H1 (cell line): ENCODE measurements at regions not wholly inside any gene's neighbourhood (a gene's known extent, or its start where the extent isn't known, plus 50 kb on each side); places are given as distances from the start of the nearest gene placed in this dataset.

Experiments used
- CTCF ChIA-PET: fragments of 300-600 bp; sonication (Branson Sonifier 250); formaldehyde crosslinking; loops from one replicate; lab custom pipeline; 2021; ENCODE audit not compliant: partially characterized antibody; lab: Charles Lee
- POLR2A ChIA-PET: fragments of 300-600 bp; sonication (Branson Sonifier 250); formaldehyde crosslinking; loops from one replicate; lab custom pipeline; 2021; ENCODE audit warnings: inconsistent platforms; ENCODE audit not compliant: partially characterized antibody; lab: Charles Lee
- DNase-seq, 2 experiments: peaks; one replicate each; pipeline versions ENCODE4 v3.0.0 to v3.0.0-alpha.2; 2010 to 2022; ENCODE audit warnings: low spot score in 2 of 2, low read depth in 1 of 2, mixed read lengths in 1 of 2
- FAIRE-seq: peaks from 2 replicates; lab custom pipeline; 2011; peaks lifted over from hg19 to GRCh38; lab: Jason Lieb, UNC
- H2AFZ ChIP-seq: 2 replicates; pipeline ENCODE4 v1.8.1; 2012; ENCODE audit warnings: low read length, inconsistent platforms
- H2AK5ac ChIP-seq: 2 replicates; pipeline ENCODE4 v1.6.1; 2013; ENCODE audit warnings: low read depth, low read length
- H2BK120ac ChIP-seq: replicated peaks from 2 replicates; pipeline ENCODE3; 2013; ENCODE audit warnings: low read depth, low read length, inconsistent platforms
- H2BK12ac ChIP-seq: 2 replicates; pipeline ENCODE4 v1.6.1; 2013; ENCODE audit warnings: low read depth, low read length
- H2BK15ac ChIP-seq: 2 replicates; pipeline ENCODE4 v1.6.1; 2013; ENCODE audit warnings: low read length
- H2BK20ac ChIP-seq: 2 replicates; pipeline ENCODE4 v1.6.1; 2013; ENCODE audit warnings: low read length
- H2BK5ac ChIP-seq: 2 replicates; pipeline ENCODE4 v1.6.1; 2013; ENCODE audit warnings: low read depth, low read length
- H3K14ac ChIP-seq: 2 replicates; pipeline ENCODE4 v1.6.1; 2013; ENCODE audit warnings: inconsistent platforms; ENCODE audit not compliant: insufficient read length
- H3K18ac ChIP-seq: 2 replicates; pipeline ENCODE4 v1.6.1; 2013; ENCODE audit warnings: low read length; ENCODE audit errors: extremely low read depth
- H3K23ac ChIP-seq: 2 replicates; pipeline ENCODE4 v1.6.1; 2013; ENCODE audit warnings: inconsistent platforms; ENCODE audit not compliant: insufficient read length
- H3K23me2 ChIP-seq: 2 replicates; pipeline ENCODE4 v1.6.1; 2013; ENCODE audit warnings: low read depth, low read length
- H3K27ac ChIP-seq: 2 replicates; pipeline ENCODE4 v1.6.1; 2011; ENCODE audit warnings: low read depth, low read length, inconsistent platforms
- H3K27me3 ChIP-seq, 4 experiments: replicated peaks in 1 of 4; 1 replicate in 1 of 4; 2 replicates in 3 of 4; pipeline versions ENCODE4 v1.6.1 to v1.8.1; 2011 to 2013; ENCODE audit warnings: low read length in 3 of 4, mild to moderate bottlenecking in 3 of 4, inconsistent platforms in 2 of 4, mixed read lengths in 2 of 4, moderate library complexity in 1 of 4; ENCODE audit not compliant: control insufficient read depth in 3 of 4, insufficient read depth in 3 of 4; ENCODE audit errors: extremely low read depth in 1 of 4
- H3K36me3 ChIP-seq, 4 experiments: 2 replicates each; pipeline versions ENCODE4 v1.6.1 to v1.8.1; 2011 to 2013; ENCODE audit warnings: mild to moderate bottlenecking in 4 of 4, low read length in 3 of 4, moderate library complexity in 2 of 4, control low read depth in 1 of 4, inconsistent platforms in 1 of 4; ENCODE audit not compliant: insufficient read depth in 4 of 4, control insufficient read depth in 2 of 4
- H3K4ac ChIP-seq: replicated peaks from 2 replicates; pipeline ENCODE3; 2013; ENCODE audit warnings: low read length, low read depth, mixed read lengths, inconsistent platforms; ENCODE audit not compliant: insufficient read length
- H3K4me1 ChIP-seq, 4 experiments: replicated peaks in 1 of 4; 1 replicate in 1 of 4; 2 replicates in 3 of 4; pipeline versions ENCODE4 v1.6.1 to v1.8.1; 2011 to 2013; ENCODE audit warnings: low read length in 3 of 4, inconsistent platforms in 2 of 4, mixed read lengths in 1 of 4; ENCODE audit not compliant: insufficient read depth in 4 of 4, control insufficient read depth in 3 of 4
- H3K4me2 ChIP-seq, 2 experiments: 2 replicates each; pipeline versions ENCODE4 v1.6.1 to v1.8.1; 2011 to 2013; ENCODE audit warnings: low read depth in 2 of 2, low read length in 2 of 2, control low read depth in 1 of 2, inconsistent platforms in 1 of 2, mild to moderate bottlenecking in 1 of 2; ENCODE audit not compliant: insufficient read depth in 1 of 2
- H3K4me3 ChIP-seq, 4 experiments: fragments of 200-600, 300-600 bp in 1 of 4; sonication (generic), shearing (Covaris generic), sonication (Bioruptor Twin) in 1 of 4; 2 replicates each; pipeline versions ENCODE4 v1.5.1 to v1.8.1; 2011 to 2016; ENCODE audit warnings: low read length in 4 of 4, low read depth in 3 of 4, control low read depth in 2 of 4, inconsistent platforms in 2 of 4, mild to moderate bottlenecking in 2 of 4, mixed read lengths in 1 of 4, moderate library complexity in 1 of 4; ENCODE audit not compliant: insufficient read depth in 2 of 4; ENCODE audit errors: extremely low read depth in 1 of 4
- H3K56ac ChIP-seq: replicated peaks from 2 replicates; pipeline ENCODE3; 2013; ENCODE audit warnings: low read depth, mild to moderate bottlenecking, mixed read lengths, low read length, inconsistent platforms; ENCODE audit not compliant: insufficient read length
- H3K79me1 ChIP-seq: 2 replicates; pipeline ENCODE4 v1.6.1; 2013; ENCODE audit warnings: low read depth, low read length, control low read depth
- H3K79me2 ChIP-seq, 2 experiments: 2 replicates each; pipeline versions ENCODE4 v1.6.1 to v1.8.1; 2012 to 2013; ENCODE audit warnings: low read length in 2 of 2, mild to moderate bottlenecking in 2 of 2, inconsistent platforms in 1 of 2; ENCODE audit not compliant: insufficient read depth in 2 of 2, control insufficient read depth in 1 of 2
- H3K9ac ChIP-seq, 4 experiments: replicated peaks in 1 of 4; 1 replicate in 1 of 4; 2 replicates in 3 of 4; pipeline versions ENCODE4 v1.6.1 to v1.8.1; 2011 to 2013; ENCODE audit warnings: low read depth in 3 of 4, low read length in 3 of 4, control low read depth in 2 of 4, mild to moderate bottlenecking in 2 of 4, moderate library complexity in 2 of 4, inconsistent platforms in 1 of 4; ENCODE audit errors: extremely low read depth in 1 of 4
- H3K9me3 ChIP-seq, 2 experiments: 2 replicates each; pipeline versions ENCODE4 v1.6.1 to v1.8.1; 2012 to 2013; ENCODE audit warnings: mild to moderate bottlenecking in 2 of 2, moderate library complexity in 2 of 2, control low read depth in 1 of 2, inconsistent platforms in 1 of 2, low read depth in 1 of 2, low read length in 1 of 2, mixed read lengths in 1 of 2; ENCODE audit not compliant: insufficient read depth in 2 of 2
- H4K20me1 ChIP-seq, 2 experiments: replicated peaks in 1 of 2; 2 replicates each; pipeline versions ENCODE3 to v1.8.1; 2011 to 2013; ENCODE audit warnings: inconsistent platforms in 2 of 2, low read length in 2 of 2, mild to moderate bottlenecking in 1 of 2; ENCODE audit not compliant: insufficient read depth in 2 of 2, control insufficient read depth in 1 of 2
- H4K5ac ChIP-seq: 2 replicates; pipeline ENCODE4 v1.6.1; 2013; ENCODE audit warnings: low read length, low read depth, mixed read lengths, inconsistent platforms; ENCODE audit not compliant: insufficient read length
- H4K8ac ChIP-seq: 2 replicates; pipeline ENCODE4 v1.8.0; 2013; ENCODE audit warnings: mild to moderate bottlenecking, moderate library complexity, low read length, inconsistent platforms; ENCODE audit not compliant: insufficient read depth; ENCODE audit errors: extremely low read depth
- H4K91ac ChIP-seq: replicated peaks from 2 replicates; pipeline ENCODE3; 2013; ENCODE audit warnings: low read length, mixed read lengths, inconsistent platforms; ENCODE audit not compliant: insufficient read length
- CREB1 ChIP-seq: IDR thresholded peaks from 2 replicates; pipeline ENCODE4 v1.6.1; 2012; ENCODE audit warnings: inconsistent platforms
- RAD21 ChIP-seq, 2 experiments: IDR thresholded peaks in 1 of 2; conservative IDR thresholded peaks in 1 of 2; 2 replicates each; pipeline ENCODE4 v1.6.1; 2011; ENCODE audit warnings: low read depth in 2 of 2, low read length in 2 of 2, improper control_type of control experiment in 1 of 2, inconsistent platforms in 1 of 2, mild to moderate bottlenecking in 1 of 2, moderate library complexity in 1 of 2
- SIX5 ChIP-seq: IDR thresholded peaks from 2 replicates; pipeline ENCODE4 v1.6.1; 2011; ENCODE audit warnings: mild to moderate bottlenecking, low read depth, low read length
- TCF12 ChIP-seq: IDR thresholded peaks from 2 replicates; pipeline ENCODE4 v1.6.1; 2011; ENCODE audit warnings: low read depth, mild to moderate bottlenecking, low read length
- WGBS, 2 experiments: shearing (Covaris generic) in 1 of 2; methylation state at CpG; one replicate each; pipeline versions ENCODE4 v1.1.6 to v1.1.7; 2013 to 2015; ENCODE audit warnings: low lambda C conversion rate in 2 of 2, mixed read lengths in 2 of 2, inconsistent platforms in 1 of 2, low coverage in 1 of 2, missing lambda C conversion rate in 1 of 2; ENCODE audit not compliant: insufficient replicate concordance in 2 of 2, insufficient coverage in 1 of 2, insufficient read length in 1 of 2; ENCODE audit errors: extremely low coverage in 1 of 2, missing lambda C conversion rate in 1 of 2; 5-methylcytosine and 5-hydroxymethylcytosine counted together
- TF ChIP-seq, protein P1 (sequence below): IDR thresholded peaks from 2 replicates; pipeline ENCODE4 v1.6.1; 2012; ENCODE audit warnings: low read length, inconsistent platforms

DNA sequence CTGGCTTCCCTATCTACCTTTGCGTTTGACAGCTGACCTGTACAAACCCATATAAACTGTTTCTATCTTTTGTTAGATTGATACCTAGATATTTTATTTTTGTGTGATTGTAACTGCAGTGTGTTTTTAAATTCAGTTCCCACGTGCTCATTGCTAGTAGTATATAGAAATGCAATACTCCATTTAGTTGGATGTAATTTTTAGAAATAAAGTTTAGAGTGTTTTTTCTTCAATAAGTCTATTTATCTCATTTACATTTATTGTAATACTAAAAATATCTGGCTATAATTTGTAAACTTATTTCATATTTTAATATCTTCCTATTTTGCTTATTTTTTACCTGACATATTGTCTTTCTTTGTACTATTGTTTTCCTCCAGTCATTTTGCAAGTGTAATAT is 329.7 kb upstream of the ADARB2 start:
- DNase-seq (no peak), FAIRE-seq (no peak)
- H3K4me3 ChIP-seq = no peak overlapping the region
- 0 out of 4 replicates have a peak, but pooled peaks cover 3 to 5% of the 10 kb centered on the region in 2 experiments for H3K9me3 ChIP-seq
- ChIA-PET POLR2A (no interaction called here), CTCF (no interaction called here)
- no peak overlapping the region for H3K27ac ChIP-seq
- no peak overlapping the region for H3K4me2 ChIP-seq
- H3K4me1 ChIP-seq = no peaks in the 10 kb centered on the region
- H3K14ac ChIP-seq = no peak overlapping the region
- H4K8ac ChIP-seq = no peak overlapping the region
- no peaks in the 10 kb centered on the region for H3K27me3 ChIP-seq
- no peak overlapping the region for H3K9ac ChIP-seq
- no peaks in the 10 kb centered on the region for H3K79me2 ChIP-seq
- H3K23me2 ChIP-seq = no peaks in the 10 kb centered on the region
- no peak overlapping the region for H2BK20ac ChIP-seq
- H2BK15ac ChIP-seq = no peak overlapping the region
- H3K56ac ChIP-seq = no peak overlapping the region
- H4K20me1 ChIP-seq = no peaks in the 10 kb centered on the region
- no peak overlapping the region for H4K5ac ChIP-seq
- no peak overlapping the region for H3K18ac ChIP-seq
- H2AK5ac ChIP-seq = no peak overlapping the region
- no peak overlapping the region for H2BK12ac ChIP-seq
- H2BK5ac ChIP-seq = no peak overlapping the region
- no peak overlapping the region for H3K4ac ChIP-seq
- WGBS, 2 experiments = 91% methylated on average over 2 of the region's 2 CpGs; no CpG with 5 or more reads in 1 of the 2 experiments
- H3K79me1 ChIP-seq = no peaks in the 10 kb centered on the region
- no peak overlapping the region for H3K23ac ChIP-seq
- H4K91ac ChIP-seq = no peak overlapping the region
- no peaks in the 10 kb centered on the region for H3K36me3 ChIP-seq
- no peak overlapping the region for H2AFZ ChIP-seq
- no peak overlapping the region for H2BK120ac ChIP-seq
- no peak for TF ChIP-seq SIX5
- no peak for TF ChIP-seq CREB1
- TF ChIP-seq TCF12 = no peak
- TF ChIP-seq, protein P1, sequence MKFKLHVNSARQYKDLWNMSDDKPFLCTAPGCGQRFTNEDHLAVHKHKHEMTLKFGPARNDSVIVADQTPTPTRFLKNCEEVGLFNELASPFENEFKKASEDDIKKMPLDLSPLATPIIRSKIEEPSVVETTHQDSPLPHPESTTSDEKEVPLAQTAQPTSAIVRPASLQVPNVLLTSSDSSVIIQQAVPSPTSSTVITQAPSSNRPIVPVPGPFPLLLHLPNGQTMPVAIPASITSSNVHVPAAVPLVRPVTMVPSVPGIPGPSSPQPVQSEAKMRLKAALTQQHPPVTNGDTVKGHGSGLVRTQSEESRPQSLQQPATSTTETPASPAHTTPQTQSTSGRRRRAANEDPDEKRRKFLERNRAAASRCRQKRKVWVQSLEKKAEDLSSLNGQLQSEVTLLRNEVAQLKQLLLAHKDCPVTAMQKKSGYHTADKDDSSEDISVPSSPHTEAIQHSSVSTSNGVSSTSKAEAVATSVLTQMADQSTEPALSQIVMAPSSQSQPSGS = no peak
- TF ChIP-seq RAD21 (IDR thresholded peaks at IDR 0.05 in 1 of 2, conservative IDR thresholded peaks at IDR 0.05 in 1 of 2; ENCODE audit: low read depth in 2 of 2, low read length in 2 of 2) = no peak
